Nephron progenitor cell (in vitro differentiated cells): ENCODE measurements at regions not wholly inside any gene's neighbourhood (a gene's known extent, or its start where the extent isn't known, plus 50 kb on each side); places are given as distances from the start of the nearest gene placed in this dataset.

Experiments
- DNase-seq: peaks from one replicate; pipeline ENCODE4 v3.0.0; 2021
- H3K27ac Mint-ChIP-seq: 2 replicates; pipeline ENCODE4 v1.8.0; 2021; ENCODE audit warnings: mild to moderate bottlenecking, moderate library complexity, mixed read lengths
- H3K27me3 Mint-ChIP-seq: 2 replicates; pipeline ENCODE4 v1.8.0; 2021; ENCODE audit warnings: mild to moderate bottlenecking, low read depth, mixed read lengths; ENCODE audit not compliant: poor library complexity
- H3K36me3 Mint-ChIP-seq: 2 replicates; pipeline ENCODE4 v1.8.0; 2021; ENCODE audit warnings: low read depth, mixed read lengths
- H3K4me1 Mint-ChIP-seq: 2 replicates; pipeline ENCODE4 v1.8.0; 2021; ENCODE audit warnings: mixed read lengths
- H3K4me3 Mint-ChIP-seq: 2 replicates; pipeline ENCODE4 v1.8.0; 2021; ENCODE audit warnings: mild to moderate bottlenecking, moderate library complexity, mixed read lengths
- H3K9me3 Mint-ChIP-seq: 2 replicates; pipeline ENCODE4 v1.8.0; 2021; ENCODE audit warnings: mild to moderate bottlenecking, moderate library complexity, mixed read lengths
- CTCF ChIP-seq: fragments of 200-600 bp; sonication (generic); IDR thresholded peaks from 2 replicates; pipeline ENCODE4 v1.5.0; 2021; ENCODE audit warnings: antibody characterized with exemption

DNA sequence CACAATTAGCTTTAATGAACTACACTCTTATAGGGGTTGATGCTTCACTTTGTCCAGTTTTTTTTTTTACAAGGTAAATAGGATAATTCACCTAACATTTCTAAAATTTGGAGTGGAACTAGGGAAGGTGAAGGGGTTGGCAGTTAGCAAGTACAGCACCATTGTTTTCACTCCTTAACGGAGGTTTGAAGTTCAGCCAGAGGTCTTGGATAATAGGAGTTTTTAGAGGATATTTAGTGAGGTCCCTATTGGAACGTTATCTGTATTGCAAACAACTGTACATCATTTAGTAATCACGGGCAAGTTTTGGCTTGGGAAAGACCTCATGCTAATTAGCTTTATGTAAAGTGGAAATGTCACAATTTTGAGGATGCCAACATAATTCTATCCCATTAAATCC lies 52.3 kb upstream of the TBX18 start:
- peaks cover 7% of the 10 kb centered on the region for H3K4me1 Mint-ChIP-seq
- no peaks in the 10 kb centered on the region for H3K36me3 Mint-ChIP-seq
- H3K4me3 Mint-ChIP-seq: no peak overlapping the region
- H3K27ac Mint-ChIP-seq: no peak overlapping the region
- peaks cover 2% of the 10 kb centered on the region for H3K27me3 Mint-ChIP-seq
- no peak for DNase-seq
- H3K9me3 Mint-ChIP-seq: peaks cover 19% of the 10 kb centered on the region
- TF ChIP-seq CTCF: no peak

DNA sequence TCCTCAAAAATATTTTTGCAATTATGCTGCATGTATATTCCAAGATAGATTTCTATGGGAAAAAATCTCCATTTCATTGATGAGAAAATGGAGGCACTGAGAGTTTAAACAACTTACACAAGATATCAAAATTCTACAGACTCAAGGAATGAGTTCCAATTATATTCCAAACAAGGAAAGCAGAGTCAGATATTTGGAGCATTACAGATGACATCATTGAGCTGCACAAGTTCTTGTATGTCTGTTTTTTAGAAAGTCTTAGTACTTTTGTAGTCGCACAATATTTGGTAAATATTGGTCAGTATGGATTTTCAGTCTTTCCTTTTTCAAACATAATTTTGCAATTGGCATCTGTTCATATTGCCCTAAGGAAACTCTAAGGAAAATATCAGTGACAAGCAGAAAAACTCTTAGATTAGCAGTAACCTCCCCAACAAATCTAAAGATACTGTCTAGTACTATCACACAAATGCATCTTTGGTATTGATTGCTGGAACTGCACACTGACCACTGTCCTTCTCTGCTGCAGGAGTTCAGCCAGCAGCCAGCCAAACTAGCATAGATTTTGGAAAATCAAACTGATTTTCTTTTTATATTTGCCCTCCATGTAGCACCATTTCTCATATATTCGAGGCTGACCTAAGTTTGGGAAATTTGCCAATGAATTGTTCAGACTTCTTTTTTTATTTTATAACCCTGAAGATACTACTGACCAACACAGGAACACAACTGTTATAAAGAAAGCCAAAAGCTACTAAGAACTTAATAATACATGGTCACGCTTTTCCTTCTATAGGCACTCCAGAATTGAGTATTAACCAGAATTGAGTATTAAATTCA lies 51.7 kb upstream of the TBX18 start:
- peaks cover 19% of the 10 kb centered on the region for H3K9me3 Mint-ChIP-seq
- H3K27me3 Mint-ChIP-seq: no peaks in the 10 kb centered on the region
- no peak for DNase-seq
- no peaks in the 10 kb centered on the region for H3K36me3 Mint-ChIP-seq
- no peak for TF ChIP-seq CTCF
- peaks cover 7% of the 10 kb centered on the region for H3K4me1 Mint-ChIP-seq
- no peak overlapping the region for H3K27ac Mint-ChIP-seq
- no peak overlapping the region for H3K4me3 Mint-ChIP-seq
